RWPE1 (cell line): ENCODE measurements at regions not wholly inside any gene's neighbourhood (a gene's known extent, or its start where the extent isn't known, plus 50 kb on each side); places are given as distances from the start of the nearest gene placed in this dataset.

Experiments used
- CTCF ChIA-PET: fragments of 350-600 bp; sonication (Branson Sonifier 250); formaldehyde crosslinking; extraction: SDS; loops from one replicate; lab custom pipeline; 2021; lab: Yijun Ruan, JAX
- POLR2A ChIA-PET: fragments of 400-600 bp; formaldehyde crosslinking; extraction: SDS; loops from one replicate; lab custom pipeline; 2020; ENCODE audit warnings: antibody characterized with exemption; ENCODE audit not compliant: low non-redundant PET; lab: Yijun Ruan, JAX
- DNase-seq: peaks from one replicate; pipeline ENCODE4 v3.0.0; 2012; ENCODE audit warnings: low spot score
- H3K27ac ChIP-seq: fragments of 450-650 bp; 2 replicates; pipeline ENCODE4 v1.5.1; 2017
- CTCF ChIP-seq: fragments of 450-650 bp; conservative IDR thresholded peaks from 2 replicates; pipeline ENCODE4 v1.5.1; 2017; ENCODE audit warnings: low read depth, mild to moderate bottlenecking

- ChIA-PET POLR2A (interaction anchor here (0.6 kb wide), 1 partner anchor 76 kb away, joined by 4 read pairs; no protein-coding TSS in a partner anchor), CTCF (no interaction called here)
- TF ChIP-seq CTCF = no peak
- H3K27ac ChIP-seq = no peak overlapping the region
- no peak for DNase-seq
These were observed 525.3 kb upstream of the PPP2R3A start for GRCh38 chr3:135440233-135440632.

- no peak overlapping the region for H3K27ac ChIP-seq
- CTCF ChIA-PET = no interaction called here
- POLR2A ChIA-PET = no interaction called here
- no peak for DNase-seq
- no peak for TF ChIP-seq CTCF
These were observed 524.8 kb upstream of the PPP2R3A start for GRCh38 chr3:135440746-135441145.

- no peak overlapping the region for H3K27ac ChIP-seq
- TF ChIP-seq CTCF = no peak
These were observed 521.5 kb upstream of the PPP2R3A start for GRCh38 chr3:135444058-135444457.

GRCh38 chr3:135447483-135447882 lies 518.0 kb upstream of the PPP2R3A start:
- no peak for DNase-seq
- TF ChIP-seq CTCF = no peak
- ChIA-PET CTCF (interaction anchor here (0.7 kb wide), 2 partner anchors 156 to 847 kb away, joined by 5 to 8 read pairs; no protein-coding TSS in a partner anchor), POLR2A (no interaction called here)
- no peak overlapping the region for H3K27ac ChIP-seq

More at GRCh38 chr3:135444058-135444457, 521.5 kb upstream of the PPP2R3A start:
- DNase-seq = no peak
- POLR2A ChIA-PET = no interaction called here
- CTCF ChIA-PET = no interaction called here

- no peak for DNase-seq
- ChIA-PET POLR2A (no interaction called here), CTCF (no interaction called here)
- TF ChIP-seq CTCF = no peak
- H3K27ac ChIP-seq = no peak overlapping the region
These were observed 517.0 kb upstream of the PPP2R3A start for GRCh38 chr3:135448520-135448919.

GRCh38 chr3:135449046-135449445 lies 516.5 kb upstream of the PPP2R3A start:
- DNase-seq = no peak
- ChIA-PET CTCF (no interaction called here), POLR2A (no interaction called here)
- no peak for TF ChIP-seq CTCF
- H3K27ac ChIP-seq = no peak overlapping the region
